ENCODE measurements at regions not wholly inside any gene's neighbourhood (a gene's known extent, or its start where the extent isn't known, plus 50 kb on each side); places are given as distances from the start of the nearest gene placed in this dataset.

DNA sequence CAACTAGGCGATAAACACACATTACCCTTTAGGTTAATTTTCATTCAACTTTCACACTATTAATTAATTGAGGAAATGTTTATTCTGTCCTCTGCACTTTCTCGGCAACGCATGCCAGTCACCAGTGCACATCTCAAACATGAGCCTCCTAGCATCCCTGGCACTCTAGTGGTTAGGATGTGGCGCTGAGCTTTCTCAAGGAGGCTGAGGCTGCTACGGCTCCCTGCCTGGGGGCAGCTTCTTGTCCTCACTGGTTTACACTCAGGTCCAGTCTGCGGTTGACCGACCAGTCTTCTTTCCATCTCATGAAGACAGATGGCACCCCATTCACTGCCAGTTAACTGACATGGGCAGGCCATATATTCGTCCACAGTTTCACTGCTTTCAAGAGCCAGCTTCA, 463.4 kb downstream of the EIPR1 start:
- H3K27ac ChIP-seq (ENCODE audit: low read length), result no peak overlapping the region
- H3K9me3 ChIP-seq (replicated peaks; ENCODE audit: insufficient read depth, low read length), result no peaks in the 10 kb centered on the region
- H3K4me3 ChIP-seq (ENCODE audit: low read length), result no peak overlapping the region
- no peaks in the 10 kb centered on the region for H3K79me2 ChIP-seq (ENCODE audit: low read length)
- no peak overlapping the region for H3K4me2 ChIP-seq (ENCODE audit: low read depth, low read length)
- no peaks in the 10 kb centered on the region for H3K27me3 ChIP-seq (replicated peaks; ENCODE audit: insufficient read depth, low read length)
- H3F3A ChIP-seq (ENCODE audit: insufficient read depth, low read length), result no peaks in the 10 kb centered on the region
- TF ChIP-seq EZH2phosphoT487 (IDR thresholded peaks at IDR 0.05; ENCODE audit: low read length) (no peak), EZH2 (optimal IDR thresholded peaks at IDR 0.05; ENCODE audit: low read depth, low read length) (no peak), CTCF (IDR thresholded peaks at IDR 0.05; ENCODE audit: low read length) (no peak)
- no peaks in the 10 kb centered on the region for H3K4me1 ChIP-seq (ENCODE audit: low read length)
- H3K36me3 ChIP-seq (replicated peaks; ENCODE audit: insufficient read depth, low read length), result no peaks in the 10 kb centered on the region
- no peak overlapping the region for H3K9ac ChIP-seq (ENCODE audit: low read length)
- no peak overlapping the region for H2AFZ ChIP-seq (ENCODE audit: low read length)
- H4K20me1 ChIP-seq (ENCODE audit: insufficient read depth, low read length), result no peaks in the 10 kb centered on the region
- H3K9me2 ChIP-seq (replicated peaks; ENCODE audit: insufficient read depth, low read length), result no peaks in the 10 kb centered on the region
- no peak for DNase-seq

DNA sequence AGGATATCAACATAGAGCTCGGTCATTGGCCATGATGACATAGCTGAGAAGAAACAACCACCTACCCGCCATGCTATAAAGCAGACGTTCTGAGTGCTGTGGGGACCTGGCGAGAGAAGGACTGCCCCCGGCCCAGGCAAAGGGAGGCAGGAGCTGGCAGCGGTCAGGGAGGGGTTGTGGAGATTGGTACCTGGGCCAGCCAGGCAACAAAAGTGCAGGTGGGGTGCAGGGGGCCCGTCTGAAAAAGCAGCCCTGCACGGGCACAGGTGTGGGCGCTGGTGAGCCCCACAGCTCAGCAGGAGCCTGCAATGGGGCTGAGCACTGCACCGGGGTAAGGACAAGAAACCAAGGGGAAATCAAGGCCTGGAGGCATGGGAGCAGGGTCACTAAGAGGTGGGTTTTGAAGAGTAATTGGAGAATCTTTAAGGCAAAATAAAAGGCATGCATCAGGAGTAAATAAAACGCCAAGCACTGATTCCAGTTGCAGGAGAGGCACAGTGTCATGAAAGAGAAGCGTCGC, 464.0 kb downstream of the EIPR1 start:
- Histone ChIP-seq H3F3A (ENCODE audit: insufficient read depth, low read length) (no peaks in the 10 kb centered on the region), H3K79me2 (ENCODE audit: low read length) (no peaks in the 10 kb centered on the region), H3K36me3 (replicated peaks; ENCODE audit: insufficient read depth, low read length) (no peaks in the 10 kb centered on the region), H3K4me2 (ENCODE audit: low read depth, low read length) (no peak overlapping the region), H4K20me1 (ENCODE audit: insufficient read depth, low read length) (no peaks in the 10 kb centered on the region), H3K4me1 (ENCODE audit: low read length) (no peaks in the 10 kb centered on the region), H3K27ac (ENCODE audit: low read length) (no peak overlapping the region), H3K4me3 (ENCODE audit: low read length) (no peak overlapping the region), H3K27me3 (replicated peaks; ENCODE audit: insufficient read depth, low read length) (no peaks in the 10 kb centered on the region), H2AFZ (ENCODE audit: low read length) (no peak overlapping the region), H3K9ac (ENCODE audit: low read length) (no peak overlapping the region), H3K9me3 (replicated peaks; ENCODE audit: insufficient read depth, low read length) (no peaks in the 10 kb centered on the region), H3K9me2 (replicated peaks; ENCODE audit: insufficient read depth, low read length) (no peaks in the 10 kb centered on the region)
- TF ChIP-seq EZH2phosphoT487 (IDR thresholded peaks at IDR 0.05; ENCODE audit: low read length) (no peak), EZH2 (optimal IDR thresholded peaks at IDR 0.05; ENCODE audit: low read depth, low read length) (no peak), CTCF (IDR thresholded peaks at IDR 0.05; ENCODE audit: low read length) (no peak)
- no peak for DNase-seq

DNA sequence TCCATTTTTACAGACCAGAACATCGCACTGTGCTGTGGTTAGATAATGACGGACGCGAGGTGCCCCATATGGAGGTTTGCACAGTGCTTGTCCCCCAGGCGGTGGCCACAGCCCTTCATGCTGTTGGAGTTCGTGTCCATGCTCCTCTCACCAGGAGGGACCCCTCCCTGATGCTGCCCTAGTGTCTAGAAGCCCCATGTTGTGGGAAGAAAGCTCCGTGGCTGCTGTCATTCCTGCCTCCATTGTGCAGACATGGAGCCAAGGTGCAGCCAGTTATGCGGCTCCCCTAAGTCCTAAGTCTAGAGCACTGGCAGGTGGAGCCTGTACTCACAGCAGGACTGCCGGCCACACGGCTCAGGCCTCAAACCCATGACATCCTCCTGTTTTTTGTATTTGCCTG, 464.9 kb downstream of the EIPR1 start:
- Histone ChIP-seq H3K9ac (ENCODE audit: low read length) (no peak overlapping the region), H3K27ac (ENCODE audit: low read length) (no peak overlapping the region), H2AFZ (ENCODE audit: low read length) (no peak overlapping the region), H3K4me3 (ENCODE audit: low read length) (no peak overlapping the region), H3K36me3 (replicated peaks; ENCODE audit: insufficient read depth, low read length) (no peaks in the 10 kb centered on the region), H3K4me1 (ENCODE audit: low read length) (no peaks in the 10 kb centered on the region), H3K9me3 (replicated peaks; ENCODE audit: insufficient read depth, low read length) (no peaks in the 10 kb centered on the region), H4K20me1 (ENCODE audit: insufficient read depth, low read length) (no peaks in the 10 kb centered on the region), H3K27me3 (replicated peaks; ENCODE audit: insufficient read depth, low read length) (no peaks in the 10 kb centered on the region), H3K79me2 (ENCODE audit: low read length) (no peaks in the 10 kb centered on the region), H3F3A (ENCODE audit: insufficient read depth, low read length) (no peaks in the 10 kb centered on the region), H3K9me2 (replicated peaks; ENCODE audit: insufficient read depth, low read length) (no peaks in the 10 kb centered on the region), H3K4me2 (ENCODE audit: low read depth, low read length) (no peak overlapping the region)
- DNase-seq, result no peak
- no peak for TF ChIP-seq EZH2phosphoT487 (IDR thresholded peaks at IDR 0.05; ENCODE audit: low read length)
- no peak for TF ChIP-seq EZH2 (optimal IDR thresholded peaks at IDR 0.05; ENCODE audit: low read depth, low read length)
- TF ChIP-seq CTCF (IDR thresholded peaks at IDR 0.05; ENCODE audit: low read length), result no peak

Data from MM.1S (cell line).